Neural cell (in vitro differentiated cells): ENCODE measurements at regions not wholly inside any gene's neighbourhood (a gene's known extent, or its start where the extent isn't known, plus 50 kb on each side); places are given as distances from the start of the nearest gene placed in this dataset.

ENCODE experiments used
- H2AFZ ChIP-seq: fragments of 200-600, 300-800 bp; sonication (generic), shearing (Covaris generic); 2 replicates; pipeline ENCODE4 v1.6.0; 2014; ENCODE audit warnings: low read depth, mild to moderate bottlenecking, antibody characterized with exemption, low read length, moderate library complexity
- H3F3A ChIP-seq: fragments of 200-600 bp; shearing (Covaris generic); 2 replicates; pipeline ENCODE4 v1.6.1; 2016; ENCODE audit warnings: mild to moderate bottlenecking, moderate library complexity, mixed read lengths, antibody characterized with exemption, low read length; ENCODE audit not compliant: insufficient read depth, poor library complexity, severe bottlenecking
- H3K27ac ChIP-seq: fragments of 200-600, 300-800 bp; sonication (generic), shearing (Covaris generic); 2 replicates; pipeline ENCODE4 v1.5.1; 2014; ENCODE audit warnings: mild to moderate bottlenecking, low read length, moderate library complexity
- H3K27me3 ChIP-seq: fragments of 300-800, 200-600 bp; sonication (generic), shearing (Covaris generic); 2 replicates; pipeline ENCODE4 v1.6.0; 2014; ENCODE audit warnings: mild to moderate bottlenecking, low read depth, low read length, moderate library complexity; ENCODE audit not compliant: insufficient read depth
- H3K36me3 ChIP-seq: fragments of 300-800, 200-600 bp; sonication (generic), shearing (Covaris generic); 2 replicates; pipeline ENCODE4 v1.5.1; 2014; ENCODE audit warnings: mild to moderate bottlenecking, antibody characterized with exemption, low read length, moderate library complexity; ENCODE audit not compliant: insufficient read depth
- H3K4me2 ChIP-seq: fragments of 300-800, 200-600 bp; sonication (generic), shearing (Covaris generic); 2 replicates; pipeline ENCODE4 v1.6.0; 2014; ENCODE audit warnings: mild to moderate bottlenecking, low read length
- H3K4me3 ChIP-seq: fragments of 300-800, 200-600 bp; sonication (generic), shearing (Covaris generic); 2 replicates; pipeline ENCODE4 v1.5.1; 2014; ENCODE audit warnings: mild to moderate bottlenecking, low read length, moderate library complexity
- H3K79me2 ChIP-seq: fragments of 200-600 bp; shearing (Covaris generic); replicated peaks from 2 replicates; pipeline ENCODE4 v1.6.0; 2014; ENCODE audit warnings: mild to moderate bottlenecking, low read length, moderate library complexity; ENCODE audit not compliant: insufficient read depth
- H3K9ac ChIP-seq: fragments of 300-800, 200-600 bp; sonication (generic), shearing (Covaris generic); 2 replicates; pipeline ENCODE4 v1.6.1; 2016; ENCODE audit warnings: mild to moderate bottlenecking, low read length, mixed read lengths
- H3K9me2 ChIP-seq: fragments of 200-600 bp; shearing (Covaris generic); 2 replicates; pipeline ENCODE4 v1.6.1; 2016; ENCODE audit warnings: mild to moderate bottlenecking, low read length, mixed read lengths; ENCODE audit not compliant: insufficient read depth
- H3K9me3 ChIP-seq: fragments of 200-600, 300-800 bp; sonication (generic), shearing (Covaris generic); 2 replicates; pipeline ENCODE4 v1.6.1; 2016; ENCODE audit warnings: mild to moderate bottlenecking, mixed run types, low read length, moderate library complexity, mixed read lengths
- H4K20me1 ChIP-seq: fragments of 200-600 bp; shearing (Covaris generic); 2 replicates; pipeline ENCODE4 v1.6.1; 2016; ENCODE audit warnings: mild to moderate bottlenecking, mixed run types; ENCODE audit not compliant: insufficient read depth
- EP300 ChIP-seq: fragments of 450-650 bp; conservative IDR thresholded peaks from 2 replicates; pipeline ENCODE4 v1.6.1; 2014; ENCODE audit warnings: antibody characterized with exemption, mild to moderate bottlenecking, moderate library complexity; ENCODE audit not compliant: poor library complexity, severe bottlenecking
- EZH2 ChIP-seq: fragments of 200-600, 300-800 bp; shearing (Covaris generic), sonication (generic); IDR thresholded peaks from 2 replicates; pipeline ENCODE4 v1.6.1; 2014; ENCODE audit warnings: antibody characterized with exemption, low read length, borderline replicate concordance, mild to moderate bottlenecking; ENCODE audit not compliant: insufficient read depth, poor library complexity, severe bottlenecking
- MXI1 ChIP-seq: fragments of 450-650 bp; conservative IDR thresholded peaks from 2 replicates; pipeline ENCODE4 v1.6.1; 2014; ENCODE audit warnings: antibody characterized with exemption, mild to moderate bottlenecking; ENCODE audit not compliant: poor library complexity, severe bottlenecking
- POLR2AphosphoS5 ChIP-seq: IDR thresholded peaks from 2 replicates; pipeline ENCODE4 v1.6.1; 2012
- RAD21 ChIP-seq: fragments of 450-650 bp; conservative IDR thresholded peaks from 2 replicates; pipeline ENCODE4 v1.6.1; 2014; ENCODE audit warnings: antibody characterized with exemption, mild to moderate bottlenecking, moderate library complexity
- SMC3 ChIP-seq: fragments of 450-650 bp; conservative IDR thresholded peaks from 2 replicates; pipeline ENCODE4 v1.6.1; 2014; ENCODE audit warnings: antibody characterized with exemption, mild to moderate bottlenecking, moderate library complexity; ENCODE audit not compliant: poor library complexity
- TAF1 ChIP-seq: IDR thresholded peaks from 2 replicates; pipeline ENCODE4 v1.6.1; 2012; ENCODE audit warnings: low read depth
- TF ChIP-seq, protein P1 (sequence below): IDR thresholded peaks from 2 replicates; pipeline ENCODE4 v1.6.1; 2012; ENCODE audit warnings: borderline replicate concordance
- TF ChIP-seq, protein P2 (sequence below): fragments of 450-650 bp; IDR thresholded peaks from 2 replicates; pipeline ENCODE4 v1.5.1; 2014; ENCODE audit warnings: antibody characterized with exemption, mild to moderate bottlenecking, moderate library complexity; ENCODE audit not compliant: poor library complexity, severe bottlenecking

DNA sequence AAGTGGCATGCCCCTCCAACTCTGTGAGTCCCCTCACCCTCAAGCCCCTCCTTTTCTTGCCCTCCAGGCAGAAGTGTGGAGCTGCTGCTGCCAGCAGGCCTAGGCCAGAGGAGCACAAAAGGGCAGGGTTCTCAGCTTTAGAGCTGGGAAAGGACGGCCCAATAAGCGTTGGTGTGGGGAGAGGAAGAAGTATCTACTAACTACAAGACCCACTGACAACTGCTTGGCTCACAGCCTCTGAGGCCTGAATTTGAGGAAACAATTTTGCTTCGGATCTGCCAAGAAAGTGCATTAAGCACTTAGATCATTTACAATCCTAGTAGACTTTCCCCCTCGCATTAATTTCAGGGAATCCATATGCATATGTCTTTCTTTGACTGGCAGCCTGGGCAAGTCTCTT is 179.4 kb downstream of the SNX18 start:
- Histone ChIP-seq H3K9me3 (no peaks in the 10 kb centered on the region), H4K20me1 (no peaks in the 10 kb centered on the region), H3K9ac (no peak overlapping the region), H3K27ac (no peak overlapping the region), H3K9me2 (no peaks in the 10 kb centered on the region), H3K79me2 (no peaks in the 10 kb centered on the region), H3K4me3 (no peak overlapping the region), H3K4me2 (no peak overlapping the region), H3F3A (no peaks in the 10 kb centered on the region), H3K36me3 (no peaks in the 10 kb centered on the region), H2AFZ (no peak overlapping the region), H3K27me3 (no peaks in the 10 kb centered on the region)
- TF ChIP-seq POLR2AphosphoS5 (no peak), EZH2 (no peak), EP300 (no peak), SMC3 (no peak), MXI1 (no peak), RAD21 (no peak), TAF1 (no peak)
- TF ChIP-seq, protein P1, sequence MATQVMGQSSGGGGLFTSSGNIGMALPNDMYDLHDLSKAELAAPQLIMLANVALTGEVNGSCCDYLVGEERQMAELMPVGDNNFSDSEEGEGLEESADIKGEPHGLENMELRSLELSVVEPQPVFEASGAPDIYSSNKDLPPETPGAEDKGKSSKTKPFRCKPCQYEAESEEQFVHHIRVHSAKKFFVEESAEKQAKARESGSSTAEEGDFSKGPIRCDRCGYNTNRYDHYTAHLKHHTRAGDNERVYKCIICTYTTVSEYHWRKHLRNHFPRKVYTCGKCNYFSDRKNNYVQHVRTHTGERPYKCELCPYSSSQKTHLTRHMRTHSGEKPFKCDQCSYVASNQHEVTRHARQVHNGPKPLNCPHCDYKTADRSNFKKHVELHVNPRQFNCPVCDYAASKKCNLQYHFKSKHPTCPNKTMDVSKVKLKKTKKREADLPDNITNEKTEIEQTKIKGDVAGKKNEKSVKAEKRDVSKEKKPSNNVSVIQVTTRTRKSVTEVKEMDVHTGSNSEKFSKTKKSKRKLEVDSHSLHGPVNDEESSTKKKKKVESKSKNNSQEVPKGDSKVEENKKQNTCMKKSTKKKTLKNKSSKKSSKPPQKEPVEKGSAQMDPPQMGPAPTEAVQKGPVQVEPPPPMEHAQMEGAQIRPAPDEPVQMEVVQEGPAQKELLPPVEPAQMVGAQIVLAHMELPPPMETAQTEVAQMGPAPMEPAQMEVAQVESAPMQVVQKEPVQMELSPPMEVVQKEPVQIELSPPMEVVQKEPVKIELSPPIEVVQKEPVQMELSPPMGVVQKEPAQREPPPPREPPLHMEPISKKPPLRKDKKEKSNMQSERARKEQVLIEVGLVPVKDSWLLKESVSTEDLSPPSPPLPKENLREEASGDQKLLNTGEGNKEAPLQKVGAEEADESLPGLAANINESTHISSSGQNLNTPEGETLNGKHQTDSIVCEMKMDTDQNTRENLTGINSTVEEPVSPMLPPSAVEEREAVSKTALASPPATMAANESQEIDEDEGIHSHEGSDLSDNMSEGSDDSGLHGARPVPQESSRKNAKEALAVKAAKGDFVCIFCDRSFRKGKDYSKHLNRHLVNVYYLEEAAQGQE = no peak
- TF ChIP-seq, protein P2, sequence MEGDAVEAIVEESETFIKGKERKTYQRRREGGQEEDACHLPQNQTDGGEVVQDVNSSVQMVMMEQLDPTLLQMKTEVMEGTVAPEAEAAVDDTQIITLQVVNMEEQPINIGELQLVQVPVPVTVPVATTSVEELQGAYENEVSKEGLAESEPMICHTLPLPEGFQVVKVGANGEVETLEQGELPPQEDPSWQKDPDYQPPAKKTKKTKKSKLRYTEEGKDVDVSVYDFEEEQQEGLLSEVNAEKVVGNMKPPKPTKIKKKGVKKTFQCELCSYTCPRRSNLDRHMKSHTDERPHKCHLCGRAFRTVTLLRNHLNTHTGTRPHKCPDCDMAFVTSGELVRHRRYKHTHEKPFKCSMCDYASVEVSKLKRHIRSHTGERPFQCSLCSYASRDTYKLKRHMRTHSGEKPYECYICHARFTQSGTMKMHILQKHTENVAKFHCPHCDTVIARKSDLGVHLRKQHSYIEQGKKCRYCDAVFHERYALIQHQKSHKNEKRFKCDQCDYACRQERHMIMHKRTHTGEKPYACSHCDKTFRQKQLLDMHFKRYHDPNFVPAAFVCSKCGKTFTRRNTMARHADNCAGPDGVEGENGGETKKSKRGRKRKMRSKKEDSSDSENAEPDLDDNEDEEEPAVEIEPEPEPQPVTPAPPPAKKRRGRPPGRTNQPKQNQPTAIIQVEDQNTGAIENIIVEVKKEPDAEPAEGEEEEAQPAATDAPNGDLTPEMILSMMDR = no peak

DNA sequence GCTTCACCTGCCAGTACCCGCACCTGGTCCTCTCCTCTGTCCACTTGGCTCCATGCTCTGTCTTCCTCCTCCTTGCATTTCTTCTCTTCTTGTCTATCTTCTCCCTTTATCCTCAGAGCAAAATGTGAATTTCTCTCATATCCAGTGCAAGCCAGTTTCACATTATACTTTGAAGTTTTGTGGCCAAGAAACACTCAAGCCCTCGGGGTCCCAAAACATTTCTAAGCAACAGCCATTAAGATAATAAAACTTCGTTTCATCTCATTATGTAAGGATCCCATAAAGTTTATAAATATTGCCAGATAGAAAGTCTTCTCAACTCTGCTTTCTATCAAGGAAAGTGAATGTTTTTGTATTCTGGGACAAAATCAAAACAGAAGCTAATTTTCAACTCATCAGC is 178.8 kb downstream of the SNX18 start:
- H3K9me2 ChIP-seq = no peaks in the 10 kb centered on the region
- H2AFZ ChIP-seq = no peak overlapping the region
- H3F3A ChIP-seq = no peaks in the 10 kb centered on the region
- H3K4me3 ChIP-seq = no peak overlapping the region
- no peak overlapping the region for H3K9ac ChIP-seq
- no peak overlapping the region for H3K4me2 ChIP-seq
- H3K27ac ChIP-seq = no peak overlapping the region
- TF ChIP-seq POLR2AphosphoS5 (no peak), MXI1 (no peak), EZH2 (no peak), EP300 (no peak), TAF1 (no peak), SMC3 (no peak), RAD21 (no peak)
- TF ChIP-seq, protein P1 = no peak
- TF ChIP-seq, protein P2 = no peak
- no peaks in the 10 kb centered on the region for H3K27me3 ChIP-seq
- H3K9me3 ChIP-seq = no peaks in the 10 kb centered on the region
- no peaks in the 10 kb centered on the region for H3K79me2 ChIP-seq
- no peaks in the 10 kb centered on the region for H4K20me1 ChIP-seq
- H3K36me3 ChIP-seq = no peaks in the 10 kb centered on the region
